Activated T-cell treated with anti-CD3 and anti-CD28 coated beads, Interleukin-2, amount 50 U/mL, for 24 hours (primary cell): ENCODE measurements at regions not wholly inside any gene's neighbourhood (a gene's known extent, or its start where the extent isn't known, plus 50 kb on each side); places are given as distances from the start of the nearest gene placed in this dataset.
A peak's percentile ranks its signal among the peaks of the same experiment; 100 is the strongest.

Experiments
- DNase-seq: peaks from one replicate; pipeline ENCODE4 v3.0.0-alpha.2; 2020
- H3K27ac Mint-ChIP-seq: 2 replicates; pipeline ENCODE4 v1.8.0; 2020; ENCODE audit warnings: mild to moderate bottlenecking, mixed read lengths
- H3K27me3 Mint-ChIP-seq: 2 replicates; pipeline ENCODE4 v1.8.0; 2020; ENCODE audit warnings: mixed read lengths
- H3K36me3 Mint-ChIP-seq: 2 replicates; pipeline ENCODE4 v1.8.0; 2020; ENCODE audit warnings: low read depth, mixed read lengths
- H3K4me1 Mint-ChIP-seq: 2 replicates; pipeline ENCODE4 v1.8.0; 2020; ENCODE audit warnings: low read depth, mixed read lengths
- H3K4me3 Mint-ChIP-seq: 2 replicates; pipeline ENCODE4 v1.8.0; 2020; ENCODE audit warnings: mild to moderate bottlenecking, moderate library complexity, mixed read lengths
- H3K9me3 Mint-ChIP-seq: 2 replicates; pipeline ENCODE4 v1.8.0; 2020; ENCODE audit warnings: mixed read lengths

- no peak for DNase-seq
- no peak overlapping the region for H3K4me3 Mint-ChIP-seq
- H3K27ac Mint-ChIP-seq = no peak overlapping the region
- peaks cover 59% of the 10 kb centered on the region for H3K27me3 Mint-ChIP-seq
- H3K4me1 Mint-ChIP-seq = peaks cover 13% of the 10 kb centered on the region
- no peaks in the 10 kb centered on the region for H3K9me3 Mint-ChIP-seq
- H3K36me3 Mint-ChIP-seq = no peaks in the 10 kb centered on the region
Measured at GRCh38 chr17:79398441-79398840, 212.4 kb downstream of the RBFOX3 start.

- no peaks in the 10 kb centered on the region for H3K9me3 Mint-ChIP-seq
- H3K4me1 Mint-ChIP-seq = peaks cover 16% of the 10 kb centered on the region
- no peak overlapping the region for H3K4me3 Mint-ChIP-seq
- no peak overlapping the region for H3K27ac Mint-ChIP-seq
- no peaks in the 10 kb centered on the region for H3K36me3 Mint-ChIP-seq
- peaks cover 70% of the 10 kb centered on the region for H3K27me3 Mint-ChIP-seq
- no peak for DNase-seq
Measured at GRCh38 chr17:79396696-79397095, 214.2 kb downstream of the RBFOX3 start.

GRCh38 chr17:79395545-79395944, 215.3 kb downstream of the RBFOX3 start:
- no peak for DNase-seq
- Mint-ChIP-seq H3K36me3 (no peaks in the 10 kb centered on the region), H3K4me1 (peaks cover 6% of the 10 kb centered on the region), H3K27ac (no peak overlapping the region), H3K4me3 (no peak overlapping the region), H3K9me3 (no peaks in the 10 kb centered on the region), H3K27me3 (peaks cover 72% of the 10 kb centered on the region)

GRCh38 chr17:79395066-79395465, 215.8 kb downstream of the RBFOX3 start:
- H3K9me3 Mint-ChIP-seq = no peaks in the 10 kb centered on the region
- peaks cover 72% of the 10 kb centered on the region for H3K27me3 Mint-ChIP-seq
- H3K4me1 Mint-ChIP-seq = peaks cover 3% of the 10 kb centered on the region
- H3K27ac Mint-ChIP-seq = no peak overlapping the region
- H3K4me3 Mint-ChIP-seq = no peak overlapping the region
- no peak for DNase-seq
- no peaks in the 10 kb centered on the region for H3K36me3 Mint-ChIP-seq

- peaks cover 3% of the 10 kb centered on the region for H3K4me1 Mint-ChIP-seq
- H3K9me3 Mint-ChIP-seq = no peaks in the 10 kb centered on the region
- peaks cover 70% of the 10 kb centered on the region for H3K27me3 Mint-ChIP-seq
- DNase-seq = peak; percentile 84
- H3K4me3 Mint-ChIP-seq = no peak overlapping the region
- no peak overlapping the region for H3K27ac Mint-ChIP-seq
- no peaks in the 10 kb centered on the region for H3K36me3 Mint-ChIP-seq
Measured at GRCh38 chr17:79393358-79394052, 217.3 kb downstream of the RBFOX3 start.

- no peak for DNase-seq
- Mint-ChIP-seq H3K27me3 (peaks cover 66% of the 10 kb centered on the region), H3K4me1 (peaks cover 3% of the 10 kb centered on the region), H3K36me3 (no peaks in the 10 kb centered on the region), H3K4me3 (no peak overlapping the region), H3K27ac (no peak overlapping the region), H3K9me3 (no peaks in the 10 kb centered on the region)
Measured at GRCh38 chr17:79392598-79392997, 218.3 kb downstream of the RBFOX3 start.

- Mint-ChIP-seq H3K36me3 (no peaks in the 10 kb centered on the region), H3K4me3 (no peak overlapping the region), H3K4me1 (peaks cover 3% of the 10 kb centered on the region), H3K27ac (no peak overlapping the region), H3K27me3 (peaks cover 66% of the 10 kb centered on the region), H3K9me3 (no peaks in the 10 kb centered on the region)
- DNase-seq = peak; percentile 81
Measured at GRCh38 chr17:79391376-79392233, 219.2 kb downstream of the RBFOX3 start.

- Mint-ChIP-seq H3K27ac (no peak overlapping the region), H3K27me3 (peaks cover 66% of the 10 kb centered on the region), H3K9me3 (no peaks in the 10 kb centered on the region), H3K4me3 (no peak overlapping the region), H3K36me3 (no peaks in the 10 kb centered on the region), H3K4me1 (peaks cover 3% of the 10 kb centered on the region)
- DNase-seq = no peak
Measured at GRCh38 chr17:79389896-79390295, 221.0 kb downstream of the RBFOX3 start.

GRCh38 chr17:79388556-79389295, 222.1 kb downstream of the RBFOX3 start:
- Mint-ChIP-seq H3K4me3 (no peak overlapping the region), H3K9me3 (no peaks in the 10 kb centered on the region), H3K27ac (no peak overlapping the region), H3K36me3 (no peaks in the 10 kb centered on the region), H3K4me1 (peaks cover 3% of the 10 kb centered on the region), H3K27me3 (peaks cover 55% of the 10 kb centered on the region)
- DNase-seq = no peak

GRCh38 chr17:79387783-79388182, 223.1 kb downstream of the RBFOX3 start:
- Mint-ChIP-seq H3K27ac (no peak overlapping the region), H3K9me3 (no peaks in the 10 kb centered on the region), H3K27me3 (peaks cover 45% of the 10 kb centered on the region), H3K36me3 (no peaks in the 10 kb centered on the region), H3K4me1 (peaks cover 3% of the 10 kb centered on the region), H3K4me3 (no peak overlapping the region)
- DNase-seq = no peak

GRCh38 chr17:79385962-79386563, 224.8 kb downstream of the RBFOX3 start:
- H3K9me3 Mint-ChIP-seq = no peaks in the 10 kb centered on the region
- no peak for DNase-seq
- no peak overlapping the region for H3K27ac Mint-ChIP-seq
- no peak overlapping the region for H3K4me3 Mint-ChIP-seq
- peaks cover 34% of the 10 kb centered on the region for H3K27me3 Mint-ChIP-seq
- no peaks in the 10 kb centered on the region for H3K36me3 Mint-ChIP-seq
- H3K4me1 Mint-ChIP-seq = no peaks in the 10 kb centered on the region

- no peak for DNase-seq
- Mint-ChIP-seq H3K9me3 (no peaks in the 10 kb centered on the region), H3K4me3 (no peak overlapping the region), H3K36me3 (no peaks in the 10 kb centered on the region), H3K4me1 (no peaks in the 10 kb centered on the region), H3K27me3 (peaks cover 25% of the 10 kb centered on the region), H3K27ac (no peak overlapping the region)
Measured at GRCh38 chr17:79382313-79382712, 228.5 kb downstream of the RBFOX3 start.

GRCh38 chr17:79379700-79380445, 231.0 kb downstream of the RBFOX3 start:
- Mint-ChIP-seq H3K9me3 (no peaks in the 10 kb centered on the region), H3K27me3 (peaks cover 42% of the 10 kb centered on the region), H3K4me3 (no peak overlapping the region), H3K36me3 (no peaks in the 10 kb centered on the region), H3K27ac (no peak overlapping the region), H3K4me1 (no peaks in the 10 kb centered on the region)
- DNase-seq = no peak
